Activated CD8-positive, alpha-beta T cell treated with anti-CD3 and anti-CD28 coated beads, Interleukin-2, amount 10 ng/mL, durations not matched to agents 7 days and 5 days (primary cell): ENCODE measurements at regions not wholly inside any gene's neighbourhood (a gene's known extent, or its start where the extent isn't known, plus 50 kb on each side); places are given as distances from the start of the nearest gene placed in this dataset.

ENCODE experiments used
- ATAC-seq: fragments of 150-1000 bp; cut with Tn5 transposase; one replicate; pipeline ENCODE4 v1.10.0; 2021; ENCODE audit warnings: moderate library complexity
- CTCF ChIA-PET: fragments of 350-600 bp; sonication (Branson Sonifier 250); formaldehyde crosslinking; loops from one replicate; lab custom pipeline; 2021; ENCODE audit warnings: antibody characterized with exemption; lab: Charles Lee
- POLR2A ChIA-PET: fragments of 350-600 bp; sonication (Branson Sonifier 250); formaldehyde crosslinking; loops from one replicate; lab custom pipeline; 2021; ENCODE audit warnings: antibody characterized with exemption; lab: Charles Lee
- DNase-seq: peaks from one replicate; pipeline ENCODE4 v3.0.0-alpha.2; 2020
- H3K27ac Mint-ChIP-seq: one replicate; pipeline ENCODE4 v1.8.0; 2021; ENCODE audit warnings: mild to moderate bottlenecking, mixed read lengths
- H3K27me3 Mint-ChIP-seq: one replicate; pipeline ENCODE4 v1.8.0; 2021; ENCODE audit warnings: low read depth, mixed read lengths
- H3K36me3 Mint-ChIP-seq: one replicate; pipeline ENCODE4 v1.8.0; 2021; ENCODE audit warnings: low read depth, mixed read lengths
- H3K4me1 Mint-ChIP-seq: one replicate; pipeline ENCODE4 v1.8.0; 2021; ENCODE audit warnings: low read depth, mixed read lengths
- H3K4me3 Mint-ChIP-seq: one replicate; pipeline ENCODE4 v1.8.0; 2021; ENCODE audit warnings: mild to moderate bottlenecking, mixed read lengths
- H3K9me3 Mint-ChIP-seq: one replicate; pipeline ENCODE4 v1.8.0; 2022; ENCODE audit warnings: mixed read lengths; ENCODE audit not compliant: insufficient read depth

- POLR2A ChIA-PET = no interaction called here
These were observed 417.8 kb downstream of the TMEM114 start for GRCh38 chr16:8172551-8172950.

DNA sequence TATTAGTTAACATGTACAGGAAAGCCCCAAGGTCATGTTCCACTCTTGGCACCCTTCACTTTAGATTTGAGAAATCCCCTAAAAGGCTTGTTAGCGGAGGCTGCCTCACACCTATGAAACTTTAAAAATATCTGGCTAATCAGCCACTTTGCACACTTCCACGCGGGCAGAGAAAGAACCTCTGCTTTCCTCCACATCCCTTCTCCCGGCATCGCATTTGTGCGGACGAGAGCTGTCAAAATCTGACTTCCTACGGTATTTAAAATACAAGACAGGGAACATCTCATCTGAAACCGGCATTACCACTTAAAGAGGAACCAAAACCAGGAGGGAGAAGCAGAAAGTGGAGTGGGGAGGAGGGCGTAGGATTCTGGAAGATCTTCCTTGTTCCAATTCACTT lies 422.3 kb downstream of the TMEM114 start:
- no peak overlapping the region for H3K4me3 Mint-ChIP-seq
- H3K4me1 Mint-ChIP-seq = no peaks in the 10 kb centered on the region
- H3K36me3 Mint-ChIP-seq = no peaks in the 10 kb centered on the region
- H3K27me3 Mint-ChIP-seq = no peaks in the 10 kb centered on the region
- no peak for DNase-seq
- no peak for ATAC-seq
- POLR2A ChIA-PET = no interaction called here
- H3K27ac Mint-ChIP-seq = no peak overlapping the region
- H3K9me3 Mint-ChIP-seq = peaks cover under 1% of the 10 kb centered on the region
- CTCF ChIA-PET = no interaction called here

More at GRCh38 chr16:8172551-8172950, 417.8 kb downstream of the TMEM114 start:
- no peak overlapping the region for H3K27ac Mint-ChIP-seq
- H3K4me3 Mint-ChIP-seq = no peak overlapping the region
- DNase-seq = no peak
- CTCF ChIA-PET = interaction anchor here (1.3 kb wide), 1 partner anchor 1488 kb away, joined by 3 read pairs; no protein-coding TSS in a partner anchor
- no peaks in the 10 kb centered on the region for H3K4me1 Mint-ChIP-seq
- no peaks in the 10 kb centered on the region for H3K36me3 Mint-ChIP-seq
- H3K27me3 Mint-ChIP-seq = no peaks in the 10 kb centered on the region
- ATAC-seq = no peak
- H3K9me3 Mint-ChIP-seq = no peaks in the 10 kb centered on the region

GRCh38 chr16:8167436-8167835 lies 422.9 kb downstream of the TMEM114 start:
- CTCF ChIA-PET = no interaction called here
- Mint-ChIP-seq H3K36me3 (no peaks in the 10 kb centered on the region), H3K4me3 (no peak overlapping the region), H3K27ac (no peak overlapping the region), H3K27me3 (no peaks in the 10 kb centered on the region), H3K9me3 (peaks cover 4% of the 10 kb centered on the region), H3K4me1 (no peaks in the 10 kb centered on the region)
- no peak for DNase-seq
- POLR2A ChIA-PET = no interaction called here
- ATAC-seq = no peak

GRCh38 chr16:8158051-8158450 lies 432.3 kb downstream of the TMEM114 start:
- DNase-seq (no peak), ATAC-seq (no peak)
- Mint-ChIP-seq H3K4me3 (no peak overlapping the region), H3K27ac (no peak overlapping the region), H3K36me3 (no peaks in the 10 kb centered on the region), H3K9me3 (peaks cover 4% of the 10 kb centered on the region), H3K27me3 (no peaks in the 10 kb centered on the region), H3K4me1 (no peaks in the 10 kb centered on the region)
- ChIA-PET POLR2A (no interaction called here), CTCF (no interaction called here)

DNA sequence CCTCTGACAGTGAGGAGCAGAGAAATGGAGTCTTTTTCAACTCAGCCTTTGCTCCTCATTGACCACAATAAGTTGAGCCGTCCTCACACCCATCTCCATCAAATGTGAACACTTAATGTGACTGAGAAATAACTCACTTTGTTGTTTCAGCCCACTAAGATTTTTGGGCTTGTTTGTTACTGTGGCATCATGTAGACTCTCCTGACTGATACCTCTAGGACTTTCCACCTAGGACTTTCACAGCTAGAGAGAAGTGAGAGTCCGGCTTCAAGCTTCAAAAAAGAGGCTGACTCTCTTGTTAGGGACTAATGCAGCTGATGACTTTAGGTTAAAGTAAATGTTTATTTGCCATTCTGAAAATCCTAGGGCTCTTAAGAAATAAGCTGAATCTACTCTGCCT lies 435.0 kb downstream of the TMEM114 start:
- POLR2A ChIA-PET = no interaction called here
- DNase-seq = no peak
- Mint-ChIP-seq H3K4me1 (no peaks in the 10 kb centered on the region), H3K27ac (no peak overlapping the region), H3K9me3 (peaks cover 4% of the 10 kb centered on the region), H3K36me3 (no peaks in the 10 kb centered on the region), H3K4me3 (no peak overlapping the region), H3K27me3 (no peaks in the 10 kb centered on the region)
- CTCF ChIA-PET = no interaction called here
- ATAC-seq = no peak

DNA sequence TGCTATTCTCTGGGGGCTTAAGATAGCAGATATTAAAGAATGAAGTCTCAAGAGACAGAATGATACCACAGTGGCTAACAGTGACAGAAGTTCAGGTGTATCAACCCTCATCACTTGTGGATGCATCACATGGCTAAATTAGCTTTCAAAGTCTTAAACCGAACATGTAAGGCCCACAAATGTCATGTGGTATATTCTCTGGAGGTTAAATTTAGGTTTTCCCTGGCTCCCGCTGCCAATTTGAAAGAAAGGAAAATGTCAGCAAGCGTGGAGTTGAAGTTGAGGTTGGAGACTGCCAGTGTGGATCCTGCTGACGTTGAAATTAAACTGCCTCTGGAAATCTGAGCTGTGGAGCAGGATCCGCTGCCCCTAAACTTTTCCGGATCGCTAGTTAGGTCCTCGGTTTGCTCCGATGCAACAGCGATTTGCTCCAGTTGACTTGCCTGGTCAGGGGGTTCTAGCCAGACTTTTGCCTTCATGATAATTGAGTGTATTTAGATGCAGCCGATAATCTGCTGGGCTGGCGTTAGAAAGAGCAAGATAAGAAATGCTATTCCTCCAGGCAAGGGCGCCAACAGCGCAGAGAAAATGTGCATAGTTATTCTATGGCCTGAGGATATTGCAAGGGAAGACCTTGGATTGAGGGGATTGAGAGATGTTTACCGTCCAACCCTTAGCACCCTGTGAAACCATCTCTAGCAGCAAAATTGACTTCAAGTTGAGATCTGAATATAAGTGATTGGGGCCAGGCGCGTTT lies 443.9 kb downstream of the TMEM114 start:
- no peaks in the 10 kb centered on the region for H3K27me3 Mint-ChIP-seq
- peaks cover 14% of the 10 kb centered on the region for H3K9me3 Mint-ChIP-seq
- no peaks in the 10 kb centered on the region for H3K4me1 Mint-ChIP-seq
- no peak overlapping the region for H3K27ac Mint-ChIP-seq
- no peaks in the 10 kb centered on the region for H3K36me3 Mint-ChIP-seq
- DNase-seq = no peak
- no peak overlapping the region for H3K4me3 Mint-ChIP-seq
- ChIA-PET POLR2A (no interaction called here), CTCF (no interaction called here)
- no peak for ATAC-seq

GRCh38 chr16:8138666-8139065 lies 451.6 kb downstream of the TMEM114 start:
- POLR2A ChIA-PET = no interaction called here

GRCh38 chr16:8137606-8138005 lies 452.7 kb downstream of the TMEM114 start:
- Mint-ChIP-seq H3K27ac (no peak overlapping the region), H3K9me3 (no peaks in the 10 kb centered on the region), H3K4me1 (no peaks in the 10 kb centered on the region), H3K4me3 (no peak overlapping the region), H3K36me3 (no peaks in the 10 kb centered on the region), H3K27me3 (no peaks in the 10 kb centered on the region)
- no peak for ATAC-seq
- ChIA-PET CTCF (no interaction called here), POLR2A (no interaction called here)
- DNase-seq = no peak

More at GRCh38 chr16:8138666-8139065, 451.6 kb downstream of the TMEM114 start:
- no peak overlapping the region for H3K27ac Mint-ChIP-seq
- no peak overlapping the region for H3K4me3 Mint-ChIP-seq
- H3K9me3 Mint-ChIP-seq = no peaks in the 10 kb centered on the region
- DNase-seq = no peak
- H3K4me1 Mint-ChIP-seq = no peaks in the 10 kb centered on the region
- H3K27me3 Mint-ChIP-seq = no peaks in the 10 kb centered on the region
- H3K36me3 Mint-ChIP-seq = no peaks in the 10 kb centered on the region
- no peak for ATAC-seq
- CTCF ChIA-PET = no interaction called here

DNA sequence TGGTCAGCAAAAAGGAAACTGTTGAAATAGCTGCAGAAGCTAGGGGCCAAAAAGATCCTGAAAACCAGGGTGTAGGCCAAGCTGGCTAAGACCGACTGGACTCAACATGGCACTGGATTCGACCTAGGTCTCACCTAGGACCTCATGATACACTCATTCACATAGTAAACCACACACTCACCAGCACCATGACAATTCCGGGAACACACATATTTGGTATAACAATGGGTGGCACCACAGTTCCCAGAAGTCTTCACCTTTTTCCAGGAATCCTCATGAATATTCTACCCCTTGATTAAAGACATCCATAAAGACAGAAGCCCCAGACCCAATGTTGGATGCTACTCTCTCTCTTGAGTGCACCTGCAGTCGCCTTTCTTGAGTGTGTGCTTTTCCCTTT lies 460.1 kb downstream of the TMEM114 start:
- Mint-ChIP-seq H3K9me3 (peaks cover 7% of the 10 kb centered on the region), H3K4me3 (no peak overlapping the region), H3K4me1 (no peaks in the 10 kb centered on the region), H3K27ac (no peak overlapping the region), H3K36me3 (no peaks in the 10 kb centered on the region), H3K27me3 (no peaks in the 10 kb centered on the region)
- POLR2A ChIA-PET = no interaction called here
- no peak for ATAC-seq
- no peak for DNase-seq
- CTCF ChIA-PET = no interaction called here

DNA sequence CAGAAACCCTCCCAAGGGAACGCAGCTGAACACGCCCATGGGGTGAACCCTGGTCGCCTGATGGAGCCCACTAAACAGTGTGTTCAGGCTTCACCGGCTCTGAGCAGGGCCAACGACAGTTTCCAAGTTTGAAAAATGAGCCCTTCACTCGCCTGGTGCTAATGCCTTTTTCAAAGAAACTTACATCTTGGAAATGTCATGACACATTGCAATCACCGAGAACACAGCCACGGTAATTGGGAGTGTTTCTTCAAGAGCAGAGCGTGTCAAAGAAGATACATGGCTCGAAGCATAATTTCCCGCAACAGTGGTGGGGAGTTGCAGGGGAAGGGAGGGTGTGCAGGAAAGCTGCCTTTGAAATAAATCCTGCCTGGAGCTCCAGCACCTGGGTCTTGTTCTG lies 463.2 kb downstream of the TMEM114 start:
- CTCF ChIA-PET = no interaction called here

GRCh38 chr16:8126313-8126712 lies 464.0 kb downstream of the TMEM114 start:
- H3K27ac Mint-ChIP-seq = no peak overlapping the region
- H3K27me3 Mint-ChIP-seq = no peaks in the 10 kb centered on the region
- no peak for DNase-seq
- ATAC-seq = no peak
- H3K4me1 Mint-ChIP-seq = no peaks in the 10 kb centered on the region
- ChIA-PET POLR2A (no interaction called here), CTCF (no interaction called here)
- H3K36me3 Mint-ChIP-seq = no peaks in the 10 kb centered on the region
- H3K9me3 Mint-ChIP-seq = peaks cover 20% of the 10 kb centered on the region
- no peak overlapping the region for H3K4me3 Mint-ChIP-seq

More for the DNA sequence above, 463.2 kb downstream of the TMEM114 start:
- Mint-ChIP-seq H3K27ac (no peak overlapping the region), H3K27me3 (no peaks in the 10 kb centered on the region), H3K36me3 (no peaks in the 10 kb centered on the region), H3K4me3 (no peak overlapping the region), H3K4me1 (no peaks in the 10 kb centered on the region), H3K9me3 (peaks cover 16% of the 10 kb centered on the region)
- POLR2A ChIA-PET = no interaction called here
- ATAC-seq = no peak
- DNase-seq = no peak

- Mint-ChIP-seq H3K4me3 (no peak overlapping the region), H3K36me3 (no peaks in the 10 kb centered on the region)
- CTCF ChIA-PET = no interaction called here
These were observed 470.3 kb downstream of the TMEM114 start for GRCh38 chr16:8120001-8120400.

GRCh38 chr16:8115814-8116213 lies 474.5 kb downstream of the TMEM114 start:
- Mint-ChIP-seq H3K4me1 (no peaks in the 10 kb centered on the region), H3K4me3 (no peak overlapping the region), H3K27ac (no peak overlapping the region), H3K36me3 (no peaks in the 10 kb centered on the region), H3K9me3 (peaks cover 7% of the 10 kb centered on the region), H3K27me3 (no peaks in the 10 kb centered on the region)
- ChIA-PET POLR2A (no interaction called here), CTCF (no interaction called here)
- no peak for ATAC-seq
- no peak for DNase-seq

More at GRCh38 chr16:8120001-8120400, 470.3 kb downstream of the TMEM114 start:
- DNase-seq (no peak), ATAC-seq (no peak)
- peaks cover 19% of the 10 kb centered on the region for H3K9me3 Mint-ChIP-seq
- POLR2A ChIA-PET = no interaction called here
- no peaks in the 10 kb centered on the region for H3K27me3 Mint-ChIP-seq
- H3K27ac Mint-ChIP-seq = no peak overlapping the region
- no peaks in the 10 kb centered on the region for H3K4me1 Mint-ChIP-seq
